ENCODE measurements at regions not wholly inside any gene's neighbourhood (a gene's known extent, or its start where the extent isn't known, plus 50 kb on each side); places are given as distances from the start of the nearest gene placed in this dataset.

DNA sequence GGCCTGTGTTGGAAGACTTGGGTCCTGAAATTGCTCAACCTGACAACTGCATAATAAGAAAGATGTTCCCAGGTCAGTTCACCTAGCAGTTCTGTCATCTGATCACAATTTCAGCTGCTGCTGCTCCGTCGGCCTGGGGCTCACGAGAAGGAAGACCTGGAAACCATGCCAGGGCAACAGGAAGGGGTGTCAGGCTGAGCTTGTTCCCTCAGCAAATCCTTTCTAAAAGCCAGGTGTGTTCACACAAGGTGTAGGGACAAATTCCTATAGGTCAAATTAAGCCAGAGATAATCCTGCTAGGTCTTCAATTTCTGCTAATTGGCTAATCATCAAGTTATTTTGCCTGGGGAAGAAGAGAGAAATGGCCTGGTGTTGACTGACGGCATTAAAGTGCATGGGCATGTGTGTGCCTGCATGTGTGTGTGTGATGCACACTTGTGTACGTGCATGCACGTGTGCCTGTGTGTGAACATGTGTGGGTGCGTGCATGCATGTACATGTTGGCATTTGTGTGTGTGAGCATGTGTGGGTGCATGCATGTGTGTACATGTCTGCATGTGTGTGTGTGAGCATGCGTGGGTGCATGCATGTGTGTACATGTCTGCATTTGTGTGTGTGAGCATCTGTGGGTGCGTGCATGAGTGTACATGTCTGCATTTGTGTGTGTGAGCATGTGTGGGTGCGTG lies 178.6 kb downstream of the TMEM18 start:
- no peak overlapping the region for H3K4me3 ChIP-seq
- H3K27me3 ChIP-seq, result no peaks in the 10 kb centered on the region
- H3K4me1 ChIP-seq, result no peaks in the 10 kb centered on the region
- no peak for DNase-seq
- WGBS, 2 donors, result 92% methylated on average over 10 of the region's 10 CpGs
- no peak overlapping the region for H3K27ac ChIP-seq
- TF ChIP-seq, protein P1, sequence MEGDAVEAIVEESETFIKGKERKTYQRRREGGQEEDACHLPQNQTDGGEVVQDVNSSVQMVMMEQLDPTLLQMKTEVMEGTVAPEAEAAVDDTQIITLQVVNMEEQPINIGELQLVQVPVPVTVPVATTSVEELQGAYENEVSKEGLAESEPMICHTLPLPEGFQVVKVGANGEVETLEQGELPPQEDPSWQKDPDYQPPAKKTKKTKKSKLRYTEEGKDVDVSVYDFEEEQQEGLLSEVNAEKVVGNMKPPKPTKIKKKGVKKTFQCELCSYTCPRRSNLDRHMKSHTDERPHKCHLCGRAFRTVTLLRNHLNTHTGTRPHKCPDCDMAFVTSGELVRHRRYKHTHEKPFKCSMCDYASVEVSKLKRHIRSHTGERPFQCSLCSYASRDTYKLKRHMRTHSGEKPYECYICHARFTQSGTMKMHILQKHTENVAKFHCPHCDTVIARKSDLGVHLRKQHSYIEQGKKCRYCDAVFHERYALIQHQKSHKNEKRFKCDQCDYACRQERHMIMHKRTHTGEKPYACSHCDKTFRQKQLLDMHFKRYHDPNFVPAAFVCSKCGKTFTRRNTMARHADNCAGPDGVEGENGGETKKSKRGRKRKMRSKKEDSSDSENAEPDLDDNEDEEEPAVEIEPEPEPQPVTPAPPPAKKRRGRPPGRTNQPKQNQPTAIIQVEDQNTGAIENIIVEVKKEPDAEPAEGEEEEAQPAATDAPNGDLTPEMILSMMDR (IDR thresholded peaks at IDR 0.05), result no peak
- no peak for TF ChIP-seq EP300 (IDR thresholded peaks at IDR 0.05)
- no peak for TF ChIP-seq POLR2A (IDR thresholded peaks at IDR 0.05)
- no peak for TF ChIP-seq POLR2AphosphoS5 (IDR thresholded peaks at IDR 0.05)
- intact Hi-C loops (cut with DNase I), result no loop called here
- no peaks in the 10 kb centered on the region for H3K36me3 ChIP-seq
- no peaks in the 10 kb centered on the region for H3K9me3 ChIP-seq

DNA sequence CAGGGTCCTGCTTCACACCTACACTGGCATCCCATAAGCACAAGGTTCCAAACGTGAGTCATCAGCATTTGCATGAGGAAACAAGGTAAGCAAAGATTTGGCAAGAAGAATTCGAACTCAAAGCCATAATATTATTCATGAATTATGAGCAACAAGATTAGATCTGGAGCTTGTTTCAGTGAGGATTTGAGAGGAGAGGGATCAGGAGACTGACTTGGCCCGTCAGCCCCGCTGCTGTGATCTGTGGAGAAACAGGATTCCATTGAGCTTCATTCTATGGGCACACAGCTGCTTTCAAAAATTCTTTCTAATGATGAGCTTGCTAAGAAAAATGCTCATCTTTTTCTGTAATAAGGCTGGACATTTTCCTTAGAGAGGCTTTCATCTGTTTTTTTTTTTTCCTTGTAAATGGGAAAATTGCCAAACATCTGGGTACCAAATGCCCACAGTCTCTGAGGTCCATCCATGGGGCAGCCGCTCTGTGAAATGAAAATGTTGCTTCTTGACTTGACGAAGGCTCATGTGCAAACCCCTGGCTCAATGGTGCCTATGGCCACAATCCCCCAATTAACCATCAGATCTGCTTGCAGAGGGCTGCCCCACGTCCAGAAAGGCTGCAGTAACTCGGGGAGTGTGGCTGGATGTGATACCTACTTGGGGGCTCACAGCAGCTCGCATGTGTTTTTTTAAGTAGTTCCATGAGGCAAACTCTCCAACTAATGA lies 179.3 kb downstream of the TMEM18 start:
- no peak overlapping the region for H3K27ac ChIP-seq
- no peak for DNase-seq
- intact Hi-C loops (cut with DNase I), result no loop called here
- H3K27me3 ChIP-seq, result no peaks in the 10 kb centered on the region
- H3K4me1 ChIP-seq, result no peaks in the 10 kb centered on the region
- H3K36me3 ChIP-seq, result no peaks in the 10 kb centered on the region
- H3K4me3 ChIP-seq, result no peak overlapping the region
- 70 to 80% methylated on average over 9 of the region's 9 CpGs for WGBS, 2 donors
- TF ChIP-seq, protein P1 (IDR thresholded peaks at IDR 0.05), result no peak
- no peak for TF ChIP-seq POLR2A (IDR thresholded peaks at IDR 0.05)
- TF ChIP-seq EP300 (IDR thresholded peaks at IDR 0.05), result no peak
- no peak for TF ChIP-seq POLR2AphosphoS5 (IDR thresholded peaks at IDR 0.05)
- H3K9me3 ChIP-seq, result no peaks in the 10 kb centered on the region

DNA sequence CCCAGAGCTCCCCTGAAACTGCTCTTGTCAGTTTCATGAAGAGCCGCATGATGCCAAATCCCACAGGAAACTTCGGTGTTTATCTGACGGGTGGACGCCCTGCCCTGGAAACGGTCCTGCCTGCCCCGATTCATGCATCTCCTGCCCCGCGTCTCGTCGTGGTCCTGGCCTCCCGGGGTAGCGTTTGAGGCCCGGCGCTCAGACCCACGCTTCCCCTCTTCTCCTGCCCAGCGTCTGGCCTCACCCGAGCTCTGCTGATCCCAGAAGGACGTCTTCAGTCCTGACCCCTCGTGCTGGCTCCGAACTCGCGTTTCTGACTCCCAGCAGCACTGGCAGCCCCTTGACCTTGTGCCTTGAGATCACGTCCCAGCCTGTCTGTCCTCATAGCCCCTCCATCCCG lies 180.5 kb downstream of the TMEM18 start:
- WGBS, 2 donors, result 88 to 89% methylated on average over 24 of the region's 24 CpGs
- H3K36me3 ChIP-seq, result no peaks in the 10 kb centered on the region
- H3K27me3 ChIP-seq, result no peaks in the 10 kb centered on the region
- TF ChIP-seq, protein P1 (IDR thresholded peaks at IDR 0.05), result no peak
- TF ChIP-seq POLR2A (IDR thresholded peaks at IDR 0.05) (no peak), POLR2AphosphoS5 (IDR thresholded peaks at IDR 0.05) (no peak), EP300 (IDR thresholded peaks at IDR 0.05) (no peak)
- intact Hi-C loops (cut with DNase I), result no loop called here
- no peaks in the 10 kb centered on the region for H3K9me3 ChIP-seq
- H3K4me1 ChIP-seq, result no peaks in the 10 kb centered on the region
- no peak overlapping the region for H3K4me3 ChIP-seq
- no peak for DNase-seq
- H3K27ac ChIP-seq, result no peak overlapping the region

DNA sequence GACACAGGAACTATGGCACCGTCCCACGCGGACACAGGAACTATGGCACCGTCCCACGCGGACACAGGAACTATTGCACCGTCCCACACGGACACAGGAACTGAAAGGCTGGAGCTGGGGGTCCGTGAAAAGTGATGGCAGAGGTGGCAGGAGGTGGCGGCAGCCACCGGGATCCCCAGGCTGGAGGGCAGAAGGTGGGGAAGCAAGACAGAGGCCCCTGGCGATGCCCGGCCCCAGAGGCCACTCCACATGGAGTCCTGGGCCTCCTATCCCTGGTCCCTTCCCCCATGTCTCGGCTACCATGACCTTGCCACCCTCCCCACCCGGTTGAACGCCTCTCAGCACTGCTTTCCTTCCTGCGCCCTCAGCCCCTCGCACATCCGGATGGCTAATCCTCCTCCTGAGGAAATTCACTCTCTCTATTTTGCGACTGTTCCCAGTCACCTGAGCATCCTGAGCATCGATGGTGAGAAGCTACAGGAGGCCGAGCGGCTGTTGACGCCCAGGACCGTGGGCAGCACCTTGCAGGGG lies 181.4 kb downstream of the TMEM18 start:
- Histone ChIP-seq H3K4me3 (no peak overlapping the region), H3K27ac (no peak overlapping the region), H3K9me3 (no peaks in the 10 kb centered on the region), H3K36me3 (no peaks in the 10 kb centered on the region), H3K27me3 (no peaks in the 10 kb centered on the region), H3K4me1 (no peaks in the 10 kb centered on the region)
- TF ChIP-seq POLR2AphosphoS5 (IDR thresholded peaks at IDR 0.05), result no peak
- TF ChIP-seq EP300 (IDR thresholded peaks at IDR 0.05), result no peak
- TF ChIP-seq, protein P1 (IDR thresholded peaks at IDR 0.05), result no peak
- no peak for TF ChIP-seq POLR2A (IDR thresholded peaks at IDR 0.05)
- WGBS, 2 donors, result 90 to 91% methylated on average over 25 of the region's 25 CpGs
- no peak for DNase-seq
- intact Hi-C loops (cut with DNase I), result no loop called here

Measured in sigmoid colon (tissue), 6 donors.